Liver (tissue), 3 donors: ENCODE measurements at regions not wholly inside any gene's neighbourhood (a gene's known extent, or its start where the extent isn't known, plus 50 kb on each side); places are given as distances from the start of the nearest gene placed in this dataset.

Experiments used
- GABPA ChIP-seq, 2 donors: IDR thresholded peaks in 1 of 2; conservative IDR thresholded peaks in 1 of 2; 2 replicates each; pipeline ENCODE4 v1.6.1; 2016; ENCODE audit warnings: antibody characterized with exemption in 2 of 2, mild to moderate bottlenecking in 1 of 2, moderate library complexity in 1 of 2
- JUND ChIP-seq, 2 donors: IDR thresholded peaks; 2 replicates each; pipeline ENCODE4 v1.6.1; 2016; ENCODE audit warnings: antibody characterized with exemption in 2 of 2
- RAD21 ChIP-seq, 2 donors: IDR thresholded peaks; 2 replicates each; pipeline ENCODE4 v1.6.1; 2016; ENCODE audit warnings: antibody characterized with exemption in 2 of 2, mild to moderate bottlenecking in 2 of 2
- TF ChIP-seq, protein P1 (sequence below): IDR thresholded peaks from 2 replicates; pipeline ENCODE4 v1.6.1; 2016; ENCODE audit warnings: antibody characterized with exemption
- TF ChIP-seq, protein P2 (sequence below): IDR thresholded peaks from 2 replicates; pipeline ENCODE4 v1.6.1; 2016; ENCODE audit warnings: antibody characterized with exemption
- TF ChIP-seq, protein P3 (sequence below): fragments of 150-350 bp; IDR thresholded peaks from 2 replicates; pipeline ENCODE4 v1.5.1; 2017; ENCODE audit warnings: improper control_type of control experiment, low read depth, low read length; ENCODE audit not compliant: missing input control
- TF ChIP-seq, protein P4 (sequence below): IDR thresholded peaks from 2 replicates; pipeline ENCODE4 v1.6.1; 2016; ENCODE audit warnings: antibody characterized with exemption
- donor health status: healthy.
- donor health status: healthy.

DNA sequence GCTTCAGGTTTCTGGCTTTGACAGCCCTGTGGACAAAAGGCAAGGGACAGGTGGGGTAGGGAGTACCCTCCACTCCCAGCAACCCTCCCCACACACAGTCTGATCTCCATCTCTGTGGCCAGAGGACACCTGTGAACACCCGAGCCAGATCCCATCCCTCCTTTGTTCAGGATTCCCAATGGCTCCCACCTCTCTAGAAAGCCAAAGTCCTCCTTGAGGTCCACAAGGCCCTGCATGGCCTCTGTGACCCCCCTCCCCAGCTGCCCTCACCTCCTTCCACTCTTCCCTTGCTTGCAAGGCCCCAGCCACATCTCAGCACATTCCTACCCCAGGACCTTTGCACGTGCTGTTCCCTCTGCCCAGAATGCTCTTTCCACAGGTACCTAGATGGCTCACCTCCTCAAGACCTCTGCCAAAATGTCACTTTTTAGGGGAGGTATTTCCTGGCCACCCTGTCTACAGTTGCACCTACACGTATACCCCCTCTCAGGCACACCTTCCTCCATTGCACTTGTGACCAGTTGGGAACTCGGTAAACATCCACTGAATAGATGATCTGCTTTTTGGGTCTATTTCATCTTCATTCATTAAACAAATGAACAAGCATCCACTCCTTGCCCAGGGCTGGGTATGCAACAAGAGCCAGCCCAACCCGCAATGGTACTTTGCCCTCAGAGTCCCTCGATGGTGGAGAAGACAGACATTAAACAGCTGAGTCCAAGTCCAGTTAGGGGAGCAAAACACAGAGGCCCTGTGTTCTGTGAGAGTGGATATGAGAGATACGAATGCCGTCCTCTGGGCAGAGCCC lies 107.0 kb downstream of the CRLF3 start:
- TF ChIP-seq, protein P1, sequence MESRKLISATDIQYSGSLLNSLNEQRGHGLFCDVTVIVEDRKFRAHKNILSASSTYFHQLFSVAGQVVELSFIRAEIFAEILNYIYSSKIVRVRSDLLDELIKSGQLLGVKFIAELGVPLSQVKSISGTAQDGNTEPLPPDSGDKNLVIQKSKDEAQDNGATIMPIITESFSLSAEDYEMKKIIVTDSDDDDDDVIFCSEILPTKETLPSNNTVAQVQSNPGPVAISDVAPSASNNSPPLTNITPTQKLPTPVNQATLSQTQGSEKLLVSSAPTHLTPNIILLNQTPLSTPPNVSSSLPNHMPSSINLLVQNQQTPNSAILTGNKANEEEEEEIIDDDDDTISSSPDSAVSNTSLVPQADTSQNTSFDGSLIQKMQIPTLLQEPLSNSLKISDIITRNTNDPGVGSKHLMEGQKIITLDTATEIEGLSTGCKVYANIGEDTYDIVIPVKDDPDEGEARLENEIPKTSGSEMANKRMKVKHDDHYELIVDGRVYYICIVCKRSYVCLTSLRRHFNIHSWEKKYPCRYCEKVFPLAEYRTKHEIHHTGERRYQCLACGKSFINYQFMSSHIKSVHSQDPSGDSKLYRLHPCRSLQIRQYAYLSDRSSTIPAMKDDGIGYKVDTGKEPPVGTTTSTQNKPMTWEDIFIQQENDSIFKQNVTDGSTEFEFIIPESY = no peak
- TF ChIP-seq, protein P2, sequence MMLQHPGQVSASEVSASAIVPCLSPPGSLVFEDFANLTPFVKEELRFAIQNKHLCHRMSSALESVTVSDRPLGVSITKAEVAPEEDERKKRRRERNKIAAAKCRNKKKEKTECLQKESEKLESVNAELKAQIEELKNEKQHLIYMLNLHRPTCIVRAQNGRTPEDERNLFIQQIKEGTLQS = no peak
- TF ChIP-seq, protein P3, sequence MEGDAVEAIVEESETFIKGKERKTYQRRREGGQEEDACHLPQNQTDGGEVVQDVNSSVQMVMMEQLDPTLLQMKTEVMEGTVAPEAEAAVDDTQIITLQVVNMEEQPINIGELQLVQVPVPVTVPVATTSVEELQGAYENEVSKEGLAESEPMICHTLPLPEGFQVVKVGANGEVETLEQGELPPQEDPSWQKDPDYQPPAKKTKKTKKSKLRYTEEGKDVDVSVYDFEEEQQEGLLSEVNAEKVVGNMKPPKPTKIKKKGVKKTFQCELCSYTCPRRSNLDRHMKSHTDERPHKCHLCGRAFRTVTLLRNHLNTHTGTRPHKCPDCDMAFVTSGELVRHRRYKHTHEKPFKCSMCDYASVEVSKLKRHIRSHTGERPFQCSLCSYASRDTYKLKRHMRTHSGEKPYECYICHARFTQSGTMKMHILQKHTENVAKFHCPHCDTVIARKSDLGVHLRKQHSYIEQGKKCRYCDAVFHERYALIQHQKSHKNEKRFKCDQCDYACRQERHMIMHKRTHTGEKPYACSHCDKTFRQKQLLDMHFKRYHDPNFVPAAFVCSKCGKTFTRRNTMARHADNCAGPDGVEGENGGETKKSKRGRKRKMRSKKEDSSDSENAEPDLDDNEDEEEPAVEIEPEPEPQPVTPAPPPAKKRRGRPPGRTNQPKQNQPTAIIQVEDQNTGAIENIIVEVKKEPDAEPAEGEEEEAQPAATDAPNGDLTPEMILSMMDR = no peak
- no peak for TF ChIP-seq GABPA (IDR thresholded peaks at IDR 0.05 in 1 of 2, conservative IDR thresholded peaks at IDR 0.05 in 1 of 2)
- TF ChIP-seq, protein P4, sequence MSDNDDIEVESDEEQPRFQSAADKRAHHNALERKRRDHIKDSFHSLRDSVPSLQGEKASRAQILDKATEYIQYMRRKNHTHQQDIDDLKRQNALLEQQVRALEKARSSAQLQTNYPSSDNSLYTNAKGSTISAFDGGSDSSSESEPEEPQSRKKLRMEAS = no peak
- no peak for TF ChIP-seq JUND (IDR thresholded peaks at IDR 0.05)
- TF ChIP-seq RAD21 (IDR thresholded peaks at IDR 0.05) = no peak
